NT2/D1 (cell line): ENCODE measurements at regions not wholly inside any gene's neighbourhood (a gene's known extent, or its start where the extent isn't known, plus 50 kb on each side); places are given as distances from the start of the nearest gene placed in this dataset.
"Not testable (repeated sequence)": the region's sequence is repeated elsewhere in the genome, so short reads cannot be mapped to it uniquely, and the experiment has no call there.

Source experiments
- DNase-seq: peaks from one replicate; pipeline ENCODE4 v3.0.0-alpha.2; 2011; ENCODE audit warnings: low read depth, low spot score
- H3K27me3 ChIP-seq: 2 replicates; pipeline ENCODE4 v1.6.0; 2011; ENCODE audit warnings: mild to moderate bottlenecking; ENCODE audit not compliant: insufficient read length, insufficient read depth
- H3K36me3 ChIP-seq: 2 replicates; pipeline ENCODE4 v1.6.1; 2011; ENCODE audit warnings: mild to moderate bottlenecking, low read length, mixed read lengths; ENCODE audit not compliant: insufficient read depth, insufficient read length
- H3K4me1 ChIP-seq: 2 replicates; pipeline ENCODE4 v1.5.1; 2011; ENCODE audit not compliant: insufficient read depth, insufficient read length
- H3K4me3 ChIP-seq: 2 replicates; pipeline ENCODE4 v1.5.1; 2011; ENCODE audit warnings: low read depth; ENCODE audit not compliant: insufficient read length
- H3K9ac ChIP-seq: 2 replicates; pipeline ENCODE4 v1.6.0; 2011; ENCODE audit warnings: low read depth; ENCODE audit not compliant: insufficient read length
- H3K9me3 ChIP-seq: 2 replicates; pipeline ENCODE4 v1.5.1; 2011; ENCODE audit warnings: mild to moderate bottlenecking, low read length; ENCODE audit not compliant: insufficient read depth
- SUZ12 ChIP-seq: IDR thresholded peaks from 2 replicates; pipeline ENCODE4 v1.6.1; 2011; ENCODE audit not compliant: insufficient read length, insufficient read depth; ENCODE audit errors: extremely low read depth
- YY1 ChIP-seq: IDR thresholded peaks from 2 replicates; pipeline ENCODE4 v1.6.1; 2011; ENCODE audit not compliant: insufficient read length, insufficient read depth
- ZNF274 ChIP-seq: IDR thresholded peaks from 2 replicates; pipeline ENCODE4 v1.6.1; 2011; ENCODE audit warnings: mild to moderate bottlenecking, low read depth, low read length

DNA sequence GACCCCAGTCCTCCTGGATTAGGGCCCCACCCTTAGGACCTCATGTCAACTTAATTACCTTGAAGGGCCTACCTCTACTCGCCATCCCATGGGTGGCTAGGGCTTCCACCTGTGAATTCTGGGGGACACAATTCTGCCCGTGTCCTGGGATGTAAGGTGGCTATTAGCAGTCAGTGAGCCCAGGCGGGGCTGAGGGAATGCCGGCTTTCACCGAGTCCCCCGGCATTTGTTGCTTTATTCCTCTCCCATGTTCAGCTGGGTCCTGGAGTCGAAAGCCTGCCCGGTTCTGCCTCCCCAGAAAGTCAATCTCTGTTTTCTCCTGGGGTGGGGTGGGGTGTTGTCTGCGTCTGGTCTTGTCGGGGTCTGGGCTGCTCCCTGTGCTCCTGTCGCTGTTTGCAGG, 125.6 kb downstream of the GLRX3 start:
- peaks cover 12% of the 10 kb centered on the region; the same call in 1 of the 2 replicates for H3K9me3 ChIP-seq
- no peaks in the 10 kb centered on the region for H3K36me3 ChIP-seq
- no peaks in the 10 kb centered on the region for H3K4me1 ChIP-seq
- DNase-seq = no peak
- no peak overlapping the region for H3K9ac ChIP-seq
- no peaks in the 10 kb centered on the region for H3K27me3 ChIP-seq
- no peak overlapping the region for H3K4me3 ChIP-seq
- TF ChIP-seq ZNF274 (no peak), SUZ12 (no peak), YY1 (no peak)

DNA sequence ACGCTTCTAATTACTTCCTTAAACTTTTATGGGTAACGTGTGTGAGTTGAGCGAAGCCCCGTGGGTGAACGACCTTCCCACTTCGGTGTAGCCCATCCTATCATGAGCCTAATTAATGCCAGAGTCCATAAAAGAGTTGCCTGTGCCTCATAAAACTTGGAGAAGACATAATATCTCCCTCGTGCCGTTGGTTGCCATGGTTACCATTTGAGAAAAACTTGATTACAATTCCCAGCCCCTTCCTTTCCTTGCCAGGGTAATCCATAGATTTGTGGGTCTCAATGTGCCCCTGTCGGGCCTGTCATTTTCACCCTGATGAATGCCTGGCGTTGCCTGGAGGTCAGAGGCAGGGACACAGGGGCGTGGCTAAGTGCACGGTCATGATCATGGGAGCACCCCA, 127.1 kb downstream of the GLRX3 start:
- no peak overlapping the region for H3K4me3 ChIP-seq
- H3K4me1 ChIP-seq = no peaks in the 10 kb centered on the region
- H3K9ac ChIP-seq = no peak overlapping the region
- H3K9me3 ChIP-seq = peaks cover 12% of the 10 kb centered on the region; the same call in 1 of the 2 replicates
- no peaks in the 10 kb centered on the region for H3K36me3 ChIP-seq
- H3K27me3 ChIP-seq = no peaks in the 10 kb centered on the region
- DNase-seq = no peak
- TF ChIP-seq YY1 (no peak), ZNF274 (no peak), SUZ12 (no peak)

DNA sequence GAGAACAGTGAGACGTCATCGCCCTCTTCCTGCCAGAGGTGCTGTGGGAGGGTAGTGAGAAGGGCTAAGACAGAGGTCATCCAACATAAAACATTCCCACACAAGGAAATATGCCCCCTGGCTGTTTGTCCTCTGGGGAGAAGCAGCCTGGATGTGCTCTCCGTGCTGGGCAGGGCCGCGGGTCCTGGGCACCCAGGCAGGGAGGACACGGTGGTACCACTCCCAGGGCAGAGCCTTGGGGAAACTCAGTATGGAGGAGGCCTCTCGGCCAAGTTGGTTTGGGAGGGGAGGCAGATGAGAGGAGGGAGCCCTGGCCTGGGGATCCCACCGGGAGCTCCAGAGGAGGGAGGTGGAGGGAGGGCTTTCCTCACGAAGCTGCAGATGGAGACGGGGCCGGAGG, 129.4 kb downstream of the GLRX3 start:
- Histone ChIP-seq H3K9me3 (peaks cover 12% of the 10 kb centered on the region; the same call in 1 of the 2 replicates), H3K4me3 (no peak overlapping the region), H3K4me1 (no peaks in the 10 kb centered on the region), H3K9ac (no peak overlapping the region), H3K27me3 (no peaks in the 10 kb centered on the region), H3K36me3 (no peaks in the 10 kb centered on the region)
- TF ChIP-seq YY1 (no peak), ZNF274 (no peak), SUZ12 (no peak)
- no peak for DNase-seq

DNA sequence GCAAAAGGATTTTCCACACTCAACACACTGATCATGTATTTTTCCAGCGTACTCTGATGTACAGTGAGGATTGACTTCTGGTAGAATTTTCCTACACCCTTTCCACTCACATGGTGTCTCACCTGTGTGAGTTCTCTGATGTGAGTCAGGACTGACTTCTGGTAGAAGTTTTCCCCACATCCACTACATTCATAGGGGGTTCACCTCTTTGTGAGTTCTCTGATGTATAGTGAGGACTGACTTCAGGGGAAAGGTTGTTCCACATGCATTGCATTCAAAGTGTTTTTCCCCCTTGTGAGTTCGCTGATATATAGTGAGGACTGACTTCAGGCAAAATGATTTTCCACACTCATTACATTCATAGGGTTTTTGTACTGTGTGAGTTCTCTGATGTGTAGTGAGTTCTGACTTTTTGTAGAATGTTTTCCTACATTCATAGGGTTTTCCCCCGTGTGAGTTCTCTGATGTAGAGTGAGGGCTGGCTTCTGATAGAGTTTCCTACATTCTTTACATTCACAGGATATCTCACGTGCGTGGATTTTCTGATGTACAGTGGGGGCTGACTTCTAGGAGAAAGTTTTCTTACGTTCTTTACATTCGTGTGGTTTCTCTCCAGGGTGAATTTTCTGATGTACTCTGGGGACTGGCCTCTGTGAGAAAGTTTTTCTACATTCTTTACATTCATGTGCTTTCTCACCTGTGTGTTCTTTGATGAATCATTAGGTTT, 146.5 kb downstream of the GLRX3 start:
- no peak for DNase-seq
- no peak overlapping the region for H3K9ac ChIP-seq
- no peak overlapping the region for H3K4me3 ChIP-seq
- H3K9me3 ChIP-seq = peaks cover 94% of the 10 kb centered on the region
- TF ChIP-seq ZNF274 (peak; percentile 95), YY1 (no peak), SUZ12 (no peak)
- H3K4me1 ChIP-seq = no peaks in the 10 kb centered on the region
- H3K27me3 ChIP-seq = no peaks in the 10 kb centered on the region
- H3K36me3 ChIP-seq = no peaks in the 10 kb centered on the region

DNA sequence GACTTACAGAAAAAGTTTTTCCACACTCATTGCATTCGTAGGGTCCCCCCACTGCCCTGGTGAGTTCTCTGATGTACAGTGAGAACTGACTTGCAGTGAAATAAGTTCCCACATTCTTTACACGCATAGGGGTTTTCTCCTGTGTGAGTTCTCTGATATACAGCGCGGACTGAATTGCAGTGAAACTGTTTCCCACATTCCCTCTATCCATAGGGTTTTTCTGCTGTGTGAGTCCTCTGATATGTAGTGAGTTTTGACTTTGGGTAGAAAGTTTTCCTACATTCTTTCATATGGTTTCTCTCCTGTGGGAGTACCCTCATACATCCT, 147.0 kb downstream of the GLRX3 start:
- Histone ChIP-seq H3K9me3 (peaks cover 93% of the 10 kb centered on the region), H3K9ac (no peak overlapping the region), H3K36me3 (no peaks in the 10 kb centered on the region), H3K27me3 (no peaks in the 10 kb centered on the region), H3K4me1 (no peaks in the 10 kb centered on the region), H3K4me3 (no peak overlapping the region)
- DNase-seq = no peak
- TF ChIP-seq ZNF274 (no peak; the same call in 1 of the 2 replicates), YY1 (no peak), SUZ12 (no peak)

DNA sequence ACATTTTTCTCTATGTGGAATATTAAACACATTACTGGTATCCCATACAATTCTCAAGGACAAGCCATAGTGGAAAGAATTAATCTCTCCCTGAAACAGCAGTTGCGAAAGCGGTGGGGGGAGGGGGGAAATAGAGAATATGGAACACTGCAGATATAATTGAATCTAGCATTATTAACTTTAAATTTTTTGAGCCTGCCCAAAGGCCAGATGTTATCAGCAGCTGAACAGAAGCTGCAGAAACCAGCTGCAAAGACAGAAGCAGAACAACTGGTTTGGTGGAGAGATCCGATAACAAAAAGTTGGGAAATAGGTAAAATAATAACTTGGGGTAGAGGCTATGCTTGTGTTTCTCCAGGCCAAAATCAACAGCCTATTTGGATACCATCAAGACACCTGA, 159.6 kb downstream of the GLRX3 start:
- H3K9ac ChIP-seq, H3K36me3 ChIP-seq, DNase-seq, H3K4me1 ChIP-seq, H3K27me3 ChIP-seq, H3K4me3 ChIP-seq: not testable (repeated sequence)
- H3K9me3 ChIP-seq = peaks cover 26% of the 10 kb centered on the region; the same call in 1 of the 2 replicates

DNA sequence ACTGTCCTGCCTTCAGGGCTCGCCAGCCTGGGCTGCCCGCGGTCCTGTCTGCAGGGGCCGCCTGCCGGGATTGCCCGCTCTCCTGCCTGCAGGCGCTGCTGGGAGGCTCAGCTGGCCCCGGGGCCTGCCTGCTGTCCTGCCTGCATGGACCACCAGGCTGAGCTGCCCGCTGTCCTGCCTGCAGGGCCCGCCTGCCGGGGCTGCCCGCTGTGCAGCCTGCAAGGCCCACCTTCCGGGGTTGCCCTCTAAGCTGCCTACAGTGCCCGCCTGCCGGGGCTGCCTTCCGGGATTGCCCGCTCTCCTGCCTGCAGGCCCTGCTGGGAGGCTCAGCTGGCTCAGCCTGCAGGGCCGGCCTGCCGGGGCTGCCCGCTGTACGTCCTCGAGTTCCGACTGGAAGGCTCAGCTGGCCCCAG, 164.4 kb downstream of the GLRX3 start:
- Histone ChIP-seq H3K9ac (no peak overlapping the region), H3K27me3 (no peaks in the 10 kb centered on the region), H3K9me3 (peaks cover 26% of the 10 kb centered on the region; the same call in 1 of the 2 replicates), H3K36me3 (no peaks in the 10 kb centered on the region), H3K4me1 (no peaks in the 10 kb centered on the region), H3K4me3 (no peak overlapping the region)
- DNase-seq = no peak
- TF ChIP-seq YY1 = no peak
- no peak for TF ChIP-seq ZNF274
- no peak for TF ChIP-seq SUZ12
